IMR-90 (cell line): ENCODE measurements at regions not wholly inside any gene's neighbourhood (a gene's known extent, or its start where the extent isn't known, plus 50 kb on each side); places are given as distances from the start of the nearest gene placed in this dataset.
A peak's percentile ranks its signal among the peaks of the same experiment; 100 is the strongest.

Source experiments
- CEBPB ChIP-seq: IDR thresholded peaks from 2 replicates; pipeline ENCODE4 v1.6.1; 2012; ENCODE audit warnings: low read depth, low read length, improper control_type of control experiment
- FOS ChIP-seq: fragments of 150-350 bp; IDR thresholded peaks from 2 replicates; pipeline ENCODE4 v1.6.1; 2016; ENCODE audit warnings: low read depth, low read length
- MAFK ChIP-seq: IDR thresholded peaks from 2 replicates; pipeline ENCODE4 v1.6.1; 2012; ENCODE audit warnings: low read depth, low read length, improper control_type of control experiment
- POLR2A ChIP-seq: IDR thresholded peaks from 2 replicates; pipeline ENCODE4 v1.6.1; 2012; ENCODE audit warnings: mild to moderate bottlenecking, low read depth, low read length
- TF ChIP-seq, protein P1 (sequence below): conservative IDR thresholded peaks from 2 replicates; pipeline ENCODE4 v1.5.1; 2012; ENCODE audit warnings: mild to moderate bottlenecking, low read depth, low read length, improper control_type of control experiment
- TF ChIP-seq, protein P2 (sequence below): fragments of 150-350 bp; IDR thresholded peaks from 2 replicates; pipeline ENCODE4 v1.6.1; 2016; ENCODE audit warnings: low read depth, mild to moderate bottlenecking, low read length, moderate library complexity, borderline replicate concordance

DNA sequence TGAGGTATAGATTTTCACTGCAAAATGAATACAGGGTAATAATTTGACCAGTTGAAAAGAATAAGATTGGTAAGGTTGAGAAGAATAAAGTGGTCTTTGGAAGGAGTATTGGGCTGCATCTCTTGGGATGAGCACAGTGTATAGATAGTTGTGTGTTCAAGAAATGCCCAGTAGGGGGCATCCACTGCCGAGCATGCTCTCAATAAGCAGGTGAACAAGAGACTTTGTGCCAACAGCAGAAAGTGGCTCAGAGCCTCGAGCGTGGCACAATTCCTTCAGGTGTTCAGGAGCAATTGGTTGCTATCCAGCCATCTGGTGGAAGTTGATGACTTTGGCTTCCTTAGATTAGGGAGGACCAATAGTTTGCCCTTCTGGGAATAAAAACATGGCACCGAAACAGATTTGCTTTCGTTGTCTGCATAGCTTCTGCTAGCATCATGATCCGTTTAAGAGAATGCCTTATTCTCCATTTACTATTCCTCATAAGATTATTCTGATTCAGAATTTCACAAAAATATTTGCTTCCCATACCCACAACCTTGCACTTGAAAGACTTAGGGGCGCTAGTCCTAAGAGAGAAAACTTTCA is 258.1 kb upstream of the NEIL3 start:
- TF ChIP-seq, protein P1, sequence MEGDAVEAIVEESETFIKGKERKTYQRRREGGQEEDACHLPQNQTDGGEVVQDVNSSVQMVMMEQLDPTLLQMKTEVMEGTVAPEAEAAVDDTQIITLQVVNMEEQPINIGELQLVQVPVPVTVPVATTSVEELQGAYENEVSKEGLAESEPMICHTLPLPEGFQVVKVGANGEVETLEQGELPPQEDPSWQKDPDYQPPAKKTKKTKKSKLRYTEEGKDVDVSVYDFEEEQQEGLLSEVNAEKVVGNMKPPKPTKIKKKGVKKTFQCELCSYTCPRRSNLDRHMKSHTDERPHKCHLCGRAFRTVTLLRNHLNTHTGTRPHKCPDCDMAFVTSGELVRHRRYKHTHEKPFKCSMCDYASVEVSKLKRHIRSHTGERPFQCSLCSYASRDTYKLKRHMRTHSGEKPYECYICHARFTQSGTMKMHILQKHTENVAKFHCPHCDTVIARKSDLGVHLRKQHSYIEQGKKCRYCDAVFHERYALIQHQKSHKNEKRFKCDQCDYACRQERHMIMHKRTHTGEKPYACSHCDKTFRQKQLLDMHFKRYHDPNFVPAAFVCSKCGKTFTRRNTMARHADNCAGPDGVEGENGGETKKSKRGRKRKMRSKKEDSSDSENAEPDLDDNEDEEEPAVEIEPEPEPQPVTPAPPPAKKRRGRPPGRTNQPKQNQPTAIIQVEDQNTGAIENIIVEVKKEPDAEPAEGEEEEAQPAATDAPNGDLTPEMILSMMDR: peak; percentile 35; the same call in 1 of the 2 replicates
- TF ChIP-seq, protein P2, sequence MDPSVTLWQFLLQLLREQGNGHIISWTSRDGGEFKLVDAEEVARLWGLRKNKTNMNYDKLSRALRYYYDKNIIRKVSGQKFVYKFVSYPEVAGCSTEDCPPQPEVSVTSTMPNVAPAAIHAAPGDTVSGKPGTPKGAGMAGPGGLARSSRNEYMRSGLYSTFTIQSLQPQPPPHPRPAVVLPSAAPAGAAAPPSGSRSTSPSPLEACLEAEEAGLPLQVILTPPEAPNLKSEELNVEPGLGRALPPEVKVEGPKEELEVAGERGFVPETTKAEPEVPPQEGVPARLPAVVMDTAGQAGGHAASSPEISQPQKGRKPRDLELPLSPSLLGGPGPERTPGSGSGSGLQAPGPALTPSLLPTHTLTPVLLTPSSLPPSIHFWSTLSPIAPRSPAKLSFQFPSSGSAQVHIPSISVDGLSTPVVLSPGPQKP: no peak
- TF ChIP-seq FOS: no peak
- TF ChIP-seq CEBPB: no peak
- TF ChIP-seq POLR2A: no peak
- no peak for TF ChIP-seq MAFK
